GM20000 (cell line): ENCODE measurements at regions not wholly inside any gene's neighbourhood (a gene's known extent, or its start where the extent isn't known, plus 50 kb on each side); places are given as distances from the start of the nearest gene placed in this dataset.

Experiments
- DNase-seq: peaks from one replicate; pipeline ENCODE4 v3.0.0; 2012; ENCODE audit warnings: low spot score
- CTCF ChIP-seq: IDR thresholded peaks from 2 replicates; pipeline ENCODE4 v1.5.1; 2012; ENCODE audit warnings: mild to moderate bottlenecking, control low read depth; ENCODE audit errors: extremely low read depth, missing control alignments

GRCh38 chr12:69118516-69118915 is 120.9 kb upstream of the CPSF6 start:
- no peak for DNase-seq
- TF ChIP-seq CTCF: no peak

- no peak for DNase-seq
- TF ChIP-seq CTCF: no peak
These were observed 119.6 kb upstream of the CPSF6 start for GRCh38 chr12:69119770-69120169.

- DNase-seq: no peak
- TF ChIP-seq CTCF: no peak
These were observed 119.0 kb upstream of the CPSF6 start for GRCh38 chr12:69120354-69120753.

- no peak for DNase-seq
- TF ChIP-seq CTCF: no peak
These were observed 116.1 kb upstream of the CPSF6 start for GRCh38 chr12:69123311-69123710.

- TF ChIP-seq CTCF: no peak
- DNase-seq: no peak
These were observed 115.3 kb upstream of the CPSF6 start for GRCh38 chr12:69123919-69124638.

- TF ChIP-seq CTCF: no peak
- no peak for DNase-seq
These were observed 110.4 kb upstream of the CPSF6 start for GRCh38 chr12:69129017-69129416.

- no peak for DNase-seq
- TF ChIP-seq CTCF: no peak
These were observed 109.8 kb upstream of the CPSF6 start for GRCh38 chr12:69129564-69129963.
